Activated naive CD8-positive, alpha-beta T cell treated with anti-CD3 and anti-CD28 coated beads for 36 hours (primary cell): ENCODE measurements at regions not wholly inside any gene's neighbourhood (a gene's known extent, or its start where the extent isn't known, plus 50 kb on each side); places are given as distances from the start of the nearest gene placed in this dataset.
"Not testable (repeated sequence)": the region's sequence is repeated elsewhere in the genome, so short reads cannot be mapped to it uniquely, and the experiment has no call there.

ENCODE experiments used
- DNase-seq: peaks from one replicate; pipeline ENCODE4 v3.0.0; 2021
- H3K27ac Mint-ChIP-seq: one replicate; pipeline ENCODE4 v1.8.0; 2022; ENCODE audit warnings: mild to moderate bottlenecking, moderate library complexity, mixed read lengths
- H3K27me3 Mint-ChIP-seq: one replicate; pipeline ENCODE4 v1.8.0; 2022; ENCODE audit warnings: mild to moderate bottlenecking, mixed read lengths
- H3K36me3 Mint-ChIP-seq: one replicate; pipeline ENCODE4 v1.8.0; 2021; ENCODE audit warnings: mild to moderate bottlenecking, mixed read lengths
- H3K4me1 Mint-ChIP-seq: one replicate; pipeline ENCODE4 v1.8.0; 2021; ENCODE audit warnings: mixed read lengths
- H3K4me3 Mint-ChIP-seq: one replicate; pipeline ENCODE4 v1.8.0; 2022; ENCODE audit warnings: mild to moderate bottlenecking, moderate library complexity, mixed read lengths
- H3K9me3 Mint-ChIP-seq: one replicate; pipeline ENCODE4 v1.8.0; 2022; ENCODE audit warnings: mixed read lengths

DNA sequence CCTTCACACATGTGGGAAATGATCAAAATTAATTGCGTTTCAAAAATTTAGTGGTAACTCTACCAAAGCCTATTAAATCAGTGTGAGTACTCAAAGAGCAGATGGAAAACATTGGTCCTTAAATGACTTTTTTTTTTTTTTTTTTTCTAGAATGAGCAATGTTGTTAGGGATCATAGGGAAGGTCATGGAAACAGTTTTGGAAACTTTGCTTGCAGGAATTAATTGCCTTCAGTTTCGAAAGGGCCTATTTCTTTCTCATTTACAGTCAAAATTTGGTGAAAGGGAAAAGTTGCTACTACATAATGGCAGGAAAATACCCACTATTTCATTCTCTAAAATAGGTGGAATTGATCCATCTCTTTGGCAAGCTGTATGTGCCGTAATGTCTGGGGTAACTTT, 160.9 kb downstream of the RTL9 start:
- no peak for DNase-seq
- H3K27me3 Mint-ChIP-seq: peaks cover 3% of the 10 kb centered on the region
- H3K36me3 Mint-ChIP-seq: no peaks in the 10 kb centered on the region
- no peaks in the 10 kb centered on the region for H3K4me1 Mint-ChIP-seq
- no peaks in the 10 kb centered on the region for H3K9me3 Mint-ChIP-seq
- H3K4me3 Mint-ChIP-seq: no peak overlapping the region
- no peak overlapping the region for H3K27ac Mint-ChIP-seq

DNA sequence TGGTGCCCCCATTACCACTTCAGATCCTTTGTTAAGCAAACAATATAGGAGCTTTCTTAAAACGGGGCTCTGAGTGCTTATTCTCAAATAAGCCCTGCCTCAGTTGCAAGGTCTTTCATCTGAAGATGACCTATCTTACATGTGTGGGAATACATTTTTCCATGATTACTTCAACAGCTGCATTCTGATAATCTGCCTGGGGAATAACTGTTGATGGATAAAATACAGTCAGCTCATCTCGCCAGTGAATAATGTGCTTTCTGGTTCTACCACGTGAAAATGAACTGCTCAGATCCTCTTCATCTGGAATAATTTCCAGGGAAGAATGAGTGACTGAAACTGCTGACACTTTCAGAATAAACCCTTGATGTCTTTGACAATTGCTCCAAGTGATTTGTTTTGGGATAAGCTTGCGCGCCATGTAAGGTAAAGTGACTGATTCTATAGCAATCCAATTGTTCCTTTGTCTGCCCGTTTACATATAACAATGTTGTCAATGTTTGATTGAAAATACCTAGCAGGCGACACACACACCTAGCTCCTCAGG, 161.3 kb downstream of the RTL9 start:
- H3K4me3 Mint-ChIP-seq: no peak overlapping the region
- no peaks in the 10 kb centered on the region for H3K9me3 Mint-ChIP-seq
- no peak for DNase-seq
- no peaks in the 10 kb centered on the region for H3K36me3 Mint-ChIP-seq
- H3K27ac Mint-ChIP-seq: no peak overlapping the region
- H3K4me1 Mint-ChIP-seq: no peaks in the 10 kb centered on the region
- peaks cover 3% of the 10 kb centered on the region for H3K27me3 Mint-ChIP-seq

DNA sequence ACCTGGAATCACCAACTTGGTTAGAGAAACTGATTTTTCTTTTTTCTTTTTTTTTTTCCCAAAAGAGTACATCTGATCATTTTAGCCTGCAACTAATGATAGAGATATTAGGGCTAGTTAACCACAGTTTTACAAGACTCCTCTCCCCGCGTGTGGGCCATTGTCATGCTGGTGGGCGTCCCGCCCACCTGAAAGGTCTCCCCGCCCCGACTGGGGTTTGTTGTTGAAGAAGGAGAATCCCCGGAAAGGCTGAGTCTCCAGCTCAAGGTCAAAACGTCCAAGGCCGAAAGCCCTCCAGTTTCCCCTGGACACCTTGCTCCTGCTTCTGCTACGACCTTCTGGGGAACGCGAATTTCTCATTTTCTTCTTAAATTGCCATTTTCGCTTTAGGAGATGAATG, 162.0 kb downstream of the RTL9 start:
- not testable (repeated sequence) for H3K27me3 Mint-ChIP-seq, H3K4me1 Mint-ChIP-seq, H3K4me3 Mint-ChIP-seq, H3K27ac Mint-ChIP-seq, H3K36me3 Mint-ChIP-seq, H3K9me3 Mint-ChIP-seq, DNase-seq

DNA sequence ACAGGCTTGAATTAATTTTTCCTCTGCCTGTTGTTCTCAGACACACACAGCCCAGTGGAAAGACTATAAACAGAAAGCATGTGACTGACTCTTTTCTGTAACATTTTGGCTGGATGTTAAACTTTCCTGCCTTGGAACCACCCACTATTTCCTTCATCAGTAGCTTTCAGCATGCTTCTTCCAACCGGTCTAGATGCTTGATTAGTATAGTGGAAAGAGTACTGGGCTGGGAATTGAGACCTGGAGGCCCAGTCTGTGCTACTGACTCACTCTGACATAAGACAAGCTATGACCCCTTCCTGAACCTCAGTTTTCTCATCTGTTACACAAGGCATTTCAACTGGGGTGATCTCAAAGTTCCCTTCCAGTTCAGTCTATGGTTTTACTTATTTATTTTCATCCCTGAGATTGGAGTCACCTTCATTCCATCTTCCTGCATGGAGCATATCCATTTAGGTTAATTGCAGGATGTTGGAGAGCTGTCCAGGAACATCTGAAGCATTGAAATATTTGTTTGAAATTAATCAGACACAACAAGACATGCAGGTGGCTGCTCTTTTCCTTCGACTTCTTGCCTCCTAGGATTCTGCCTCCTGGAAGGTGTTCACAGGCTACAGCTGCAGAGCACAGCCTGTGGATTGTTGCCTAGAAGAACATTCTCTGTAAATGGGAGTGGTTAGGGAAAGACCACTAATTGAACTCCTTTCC, 173.4 kb downstream of the RTL9 start:
- Mint-ChIP-seq H3K4me3 (no peak overlapping the region), H3K9me3 (peaks cover 2% of the 10 kb centered on the region), H3K27me3 (no peaks in the 10 kb centered on the region), H3K36me3 (no peaks in the 10 kb centered on the region), H3K4me1 (no peaks in the 10 kb centered on the region), H3K27ac (no peak overlapping the region)
- DNase-seq: no peak

DNA sequence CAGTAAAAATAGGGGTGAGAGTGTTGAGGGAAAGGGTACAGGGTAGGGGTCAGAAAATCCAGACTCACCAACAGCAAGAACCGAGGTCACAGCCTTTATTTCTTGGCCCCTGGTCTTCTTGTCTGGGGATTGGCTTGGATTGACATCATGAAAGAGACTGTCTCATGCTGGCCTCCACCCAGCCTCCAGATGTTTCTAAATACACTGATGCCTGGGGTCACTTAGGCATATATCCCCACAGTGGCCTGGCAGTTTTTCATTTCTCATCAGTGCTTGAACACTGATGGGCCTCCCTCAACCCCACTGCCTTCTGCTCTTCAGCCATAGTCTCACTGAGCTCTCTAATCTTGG, 173.9 kb downstream of the RTL9 start:
- Mint-ChIP-seq H3K36me3 (no peaks in the 10 kb centered on the region), H3K4me3 (no peak overlapping the region), H3K27me3 (no peaks in the 10 kb centered on the region), H3K4me1 (no peaks in the 10 kb centered on the region), H3K27ac (no peak overlapping the region), H3K9me3 (peaks cover 2% of the 10 kb centered on the region)
- DNase-seq: no peak

DNA sequence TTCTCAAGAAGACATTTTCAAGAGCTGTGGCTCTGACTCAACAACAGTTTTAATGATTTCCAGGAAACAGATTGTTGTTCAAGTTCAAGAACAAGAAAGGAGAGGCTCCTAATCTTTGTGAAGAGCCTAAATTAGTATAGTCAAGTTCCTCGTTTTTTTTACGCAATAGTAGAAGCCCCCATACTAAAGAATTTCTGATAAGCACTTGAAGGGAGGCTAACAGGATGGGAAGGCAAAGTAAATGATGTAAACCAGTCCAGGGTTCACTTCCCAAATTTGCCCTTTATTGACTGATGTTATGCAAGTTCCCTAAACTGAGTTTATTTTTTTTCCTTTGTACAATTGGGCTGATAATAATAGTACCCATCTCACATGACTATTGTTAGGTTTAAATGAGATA, 178.2 kb downstream of the RTL9 start:
- Mint-ChIP-seq H3K9me3 (peaks cover 2% of the 10 kb centered on the region), H3K4me3 (no peak overlapping the region), H3K36me3 (no peaks in the 10 kb centered on the region), H3K27ac (no peak overlapping the region), H3K4me1 (no peaks in the 10 kb centered on the region), H3K27me3 (no peaks in the 10 kb centered on the region)
- no peak for DNase-seq

DNA sequence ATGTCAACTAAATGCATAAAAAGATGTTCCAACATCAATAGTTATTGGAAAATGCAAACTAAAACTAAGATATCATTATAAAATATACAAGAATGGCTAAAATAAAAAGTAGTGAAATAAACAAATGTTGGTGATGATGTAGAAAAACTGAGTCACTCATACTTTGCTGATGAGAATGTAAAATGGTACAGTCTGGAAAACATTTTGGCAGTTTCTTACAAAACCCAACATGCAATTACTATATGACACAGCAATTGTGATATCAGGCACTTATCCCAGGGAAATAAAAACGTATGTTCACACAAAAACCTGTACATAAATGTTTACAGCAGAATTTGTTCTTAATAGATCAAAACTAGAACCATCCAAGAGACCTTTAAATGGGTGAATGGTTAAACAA, 182.6 kb downstream of the RTL9 start:
- no peak overlapping the region for H3K4me3 Mint-ChIP-seq
- no peaks in the 10 kb centered on the region for H3K4me1 Mint-ChIP-seq
- no peak for DNase-seq
- H3K36me3 Mint-ChIP-seq: no peaks in the 10 kb centered on the region
- no peaks in the 10 kb centered on the region for H3K27me3 Mint-ChIP-seq
- no peaks in the 10 kb centered on the region for H3K9me3 Mint-ChIP-seq
- H3K27ac Mint-ChIP-seq: no peak overlapping the region

DNA sequence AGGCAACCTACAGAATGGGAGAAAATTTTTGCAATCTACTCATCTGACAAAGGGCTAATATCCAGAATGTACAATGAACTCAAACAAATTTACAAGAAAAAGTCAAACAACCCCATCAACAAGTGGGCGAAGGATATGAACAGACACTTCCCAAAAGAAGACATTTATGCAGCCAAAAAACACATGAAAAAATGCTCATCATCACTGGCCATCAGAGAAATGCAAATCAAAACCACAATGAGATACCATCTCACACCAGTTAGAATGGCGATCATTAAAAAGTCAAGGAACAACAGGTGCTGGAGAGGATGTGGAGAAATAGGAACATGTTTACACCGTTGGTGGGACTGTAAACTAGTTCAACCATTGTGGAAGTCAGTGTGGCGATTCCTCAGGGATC, 192.2 kb downstream of the RTL9 start:
- H3K4me3 Mint-ChIP-seq, DNase-seq, H3K27ac Mint-ChIP-seq, H3K27me3 Mint-ChIP-seq, H3K9me3 Mint-ChIP-seq, H3K36me3 Mint-ChIP-seq, H3K4me1 Mint-ChIP-seq: not testable (repeated sequence)

DNA sequence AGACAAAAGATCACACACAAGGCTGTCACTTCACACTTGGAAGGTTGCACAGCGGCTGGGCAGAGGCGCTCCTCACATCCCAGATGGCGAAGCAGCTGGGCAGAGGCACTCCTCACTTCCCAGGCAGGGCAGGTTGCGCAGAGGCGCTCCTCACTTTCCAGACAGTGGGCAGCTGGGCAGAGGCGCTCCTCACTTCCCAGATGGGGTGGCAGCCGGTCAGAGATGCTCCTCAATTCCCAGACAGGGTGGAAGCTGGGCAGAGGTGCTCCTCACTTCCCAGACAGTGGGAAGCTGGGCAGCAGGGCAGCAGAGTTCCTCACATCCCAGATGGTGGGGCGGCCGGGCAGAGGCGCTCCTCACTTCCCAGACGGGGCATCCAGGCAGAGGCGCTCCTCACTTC, 199.2 kb downstream of the RTL9 start:
- no peak overlapping the region for H3K4me3 Mint-ChIP-seq
- H3K36me3 Mint-ChIP-seq: no peaks in the 10 kb centered on the region
- H3K27ac Mint-ChIP-seq: no peak overlapping the region
- H3K4me1 Mint-ChIP-seq: no peaks in the 10 kb centered on the region
- DNase-seq: no peak
- H3K9me3 Mint-ChIP-seq: peaks cover 4% of the 10 kb centered on the region
- H3K27me3 Mint-ChIP-seq: no peaks in the 10 kb centered on the region

DNA sequence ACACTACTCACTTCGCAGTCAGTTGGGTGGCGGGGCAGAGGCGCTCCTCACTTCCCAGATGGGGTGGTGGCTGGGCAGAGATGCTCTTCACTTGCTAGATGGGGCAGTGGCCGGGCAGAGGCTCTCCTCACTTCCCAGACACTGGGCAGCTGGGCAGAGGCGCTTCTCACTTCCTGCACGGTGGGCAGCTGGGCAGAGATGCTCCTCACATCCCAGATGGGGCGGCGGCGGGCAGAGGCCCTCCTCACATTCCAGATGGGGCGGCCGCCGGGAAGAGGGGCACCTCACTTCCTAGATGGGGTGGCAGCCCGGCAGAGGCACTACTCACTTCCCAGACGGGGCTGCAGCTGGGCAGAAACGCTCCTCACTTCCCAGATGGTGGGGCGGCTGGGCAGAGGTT, 199.8 kb downstream of the RTL9 start:
- DNase-seq: no peak
- Mint-ChIP-seq H3K36me3 (no peaks in the 10 kb centered on the region), H3K4me1 (no peaks in the 10 kb centered on the region), H3K27ac (no peak overlapping the region), H3K9me3 (peaks cover 4% of the 10 kb centered on the region), H3K4me3 (no peak overlapping the region), H3K27me3 (no peaks in the 10 kb centered on the region)

DNA sequence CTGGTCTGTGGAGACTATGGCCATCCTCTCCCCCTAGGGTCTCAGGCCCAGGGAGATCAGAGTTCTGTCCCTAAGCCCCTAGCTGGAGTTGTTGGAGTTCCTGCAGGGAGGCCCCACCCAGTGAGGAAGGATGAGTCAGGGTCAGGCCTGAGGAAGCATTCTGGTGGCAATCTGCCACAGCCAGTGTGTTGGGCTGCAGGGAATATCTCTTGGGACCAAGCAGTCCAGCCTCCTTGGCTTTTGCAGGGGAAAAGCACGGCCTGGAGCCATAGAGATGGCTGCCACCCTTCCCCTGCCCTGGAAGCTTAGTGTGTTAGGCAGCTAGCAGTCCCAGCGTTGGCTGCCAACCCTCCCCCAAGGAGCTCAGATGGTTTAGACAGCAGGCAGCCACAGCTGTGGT, 202.4 kb downstream of the RTL9 start:
- Mint-ChIP-seq H3K9me3 (peaks cover 6% of the 10 kb centered on the region), H3K27me3 (no peaks in the 10 kb centered on the region), H3K4me1 (no peaks in the 10 kb centered on the region), H3K27ac (no peak overlapping the region), H3K36me3 (no peaks in the 10 kb centered on the region), H3K4me3 (no peak overlapping the region)
- DNase-seq: no peak

DNA sequence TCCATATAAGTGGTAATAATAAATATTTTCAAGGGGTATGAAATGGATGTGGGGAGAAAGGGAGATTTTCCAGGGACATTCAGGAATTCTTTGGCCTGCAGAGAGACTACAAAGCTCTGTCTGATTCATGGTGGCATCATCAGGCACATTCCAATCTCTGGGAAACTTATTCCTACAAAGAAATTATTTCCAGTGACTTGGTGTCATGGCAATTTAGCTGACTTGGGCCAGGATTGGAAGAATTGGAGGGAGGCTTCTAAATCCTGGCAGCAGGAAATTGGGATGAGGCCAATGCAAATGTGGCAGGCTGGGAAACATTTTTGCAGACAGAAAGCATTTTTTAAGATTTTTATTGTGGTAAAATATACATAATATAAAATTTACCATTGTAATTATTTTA, 204.6 kb downstream of the RTL9 start:
- peaks cover 3% of the 10 kb centered on the region for H3K9me3 Mint-ChIP-seq
- no peaks in the 10 kb centered on the region for H3K36me3 Mint-ChIP-seq
- H3K27ac Mint-ChIP-seq: no peak overlapping the region
- H3K27me3 Mint-ChIP-seq: no peaks in the 10 kb centered on the region
- H3K4me3 Mint-ChIP-seq: no peak overlapping the region
- H3K4me1 Mint-ChIP-seq: no peaks in the 10 kb centered on the region
- DNase-seq: no peak

DNA sequence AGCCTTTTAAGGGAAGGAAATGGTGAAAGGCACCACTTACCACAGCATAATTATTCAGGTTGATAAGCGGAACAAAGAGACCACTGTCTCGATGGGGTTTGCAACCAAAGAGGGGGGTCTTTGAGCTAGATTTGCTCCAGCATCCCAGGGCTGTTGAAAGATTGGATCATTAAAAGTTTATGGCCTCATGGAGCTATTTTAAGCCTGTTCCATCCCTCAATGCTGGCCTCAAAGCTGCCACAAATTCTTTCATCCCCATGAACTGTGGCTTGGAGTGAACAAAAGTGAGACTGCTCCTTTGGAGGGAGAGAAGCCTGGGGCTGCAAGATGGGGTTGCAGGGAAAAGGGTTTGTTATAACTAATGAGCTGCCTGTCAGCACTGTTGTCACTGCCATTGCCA, 209.8 kb downstream of the RTL9 start:
- H3K4me1 Mint-ChIP-seq: no peaks in the 10 kb centered on the region
- H3K27me3 Mint-ChIP-seq: no peaks in the 10 kb centered on the region
- H3K27ac Mint-ChIP-seq: no peak overlapping the region
- H3K4me3 Mint-ChIP-seq: no peak overlapping the region
- H3K36me3 Mint-ChIP-seq: no peaks in the 10 kb centered on the region
- no peak for DNase-seq
- peaks cover 3% of the 10 kb centered on the region for H3K9me3 Mint-ChIP-seq

DNA sequence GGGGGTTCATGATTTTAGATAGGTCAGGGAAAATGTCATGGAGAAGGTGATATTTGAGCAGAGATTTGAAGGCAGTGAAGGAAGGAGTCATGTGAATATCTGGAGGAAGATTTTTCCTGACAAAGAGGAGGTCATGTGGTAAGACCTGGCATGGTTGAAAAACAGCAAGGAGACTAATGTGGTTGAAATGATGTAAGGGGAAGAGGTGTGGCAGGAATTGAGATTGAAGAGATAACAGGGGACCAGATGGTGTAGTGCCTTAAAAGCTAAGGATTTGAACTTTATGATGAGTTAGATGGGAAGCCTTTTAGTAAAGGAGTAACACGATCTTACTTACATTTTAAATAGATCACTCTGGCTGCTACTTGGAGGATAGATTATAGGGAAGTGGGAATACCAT, 210.9 kb downstream of the RTL9 start:
- no peak for DNase-seq
- H3K27ac Mint-ChIP-seq: no peak overlapping the region
- H3K9me3 Mint-ChIP-seq: peaks cover 3% of the 10 kb centered on the region
- no peak overlapping the region for H3K4me3 Mint-ChIP-seq
- no peaks in the 10 kb centered on the region for H3K27me3 Mint-ChIP-seq
- no peaks in the 10 kb centered on the region for H3K36me3 Mint-ChIP-seq
- H3K4me1 Mint-ChIP-seq: no peaks in the 10 kb centered on the region

DNA sequence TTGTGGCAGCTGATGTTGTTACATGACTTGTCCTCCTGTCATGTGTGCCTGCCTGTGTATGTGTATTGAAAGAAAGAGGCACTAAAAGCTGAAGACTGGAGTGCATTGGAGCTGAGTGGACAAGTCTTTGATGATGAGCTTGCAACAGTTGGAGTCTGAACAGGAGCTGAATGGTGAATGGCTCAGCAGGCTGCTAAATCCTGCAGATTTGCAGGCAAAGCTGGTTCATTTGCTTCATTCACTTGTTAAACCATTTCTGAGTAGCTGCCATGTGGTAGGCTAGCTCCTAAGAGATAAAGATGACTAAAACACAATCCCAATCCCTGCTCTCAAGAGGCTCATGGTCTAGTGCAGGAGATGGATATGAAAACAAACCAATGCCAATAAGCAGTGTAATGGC, 217.3 kb downstream of the CHRDL1 start:
- Mint-ChIP-seq H3K27me3 (no peaks in the 10 kb centered on the region), H3K4me1 (no peaks in the 10 kb centered on the region), H3K36me3 (no peaks in the 10 kb centered on the region), H3K9me3 (no peaks in the 10 kb centered on the region), H3K27ac (no peak overlapping the region), H3K4me3 (no peak overlapping the region)
- no peak for DNase-seq

DNA sequence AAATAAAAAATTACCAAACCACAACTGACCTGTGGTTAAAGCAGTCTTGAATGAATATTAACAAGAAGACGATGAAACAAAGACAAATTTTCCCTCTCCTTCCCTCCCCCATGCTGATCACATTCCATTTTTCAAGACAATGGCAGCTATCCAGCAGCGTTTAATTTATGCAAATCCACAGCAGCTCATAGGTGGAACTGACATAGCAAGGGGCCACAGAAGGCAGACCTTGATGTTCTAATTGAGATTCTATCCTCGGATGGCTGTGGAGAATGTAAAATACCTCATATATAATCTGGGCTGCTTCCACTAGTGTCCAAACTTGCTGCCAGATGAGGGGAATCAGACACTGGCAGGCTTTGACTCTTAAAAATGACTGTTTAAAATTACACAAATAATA, 211.5 kb downstream of the CHRDL1 start:
- Mint-ChIP-seq H3K27ac (no peak overlapping the region), H3K4me3 (no peak overlapping the region), H3K4me1 (no peaks in the 10 kb centered on the region), H3K9me3 (no peaks in the 10 kb centered on the region), H3K27me3 (no peaks in the 10 kb centered on the region), H3K36me3 (no peaks in the 10 kb centered on the region)
- DNase-seq: no peak
